ENCODE measurements at regions not wholly inside any gene's neighbourhood (a gene's known extent, or its start where the extent isn't known, plus 50 kb on each side); places are given as distances from the start of the nearest gene placed in this dataset.

- H3K27me3 ChIP-seq (ENCODE audit: control insufficient read depth in 2 of 2, insufficient read depth in 2 of 2, low read length in 2 of 2): no peaks in the 10 kb centered on the region
- H3K27ac ChIP-seq (ENCODE audit: low read depth in 1 of 2, low read length in 2 of 2): no peak overlapping the region
- Mint-ChIP-seq H3K27me3 (ENCODE audit: low read depth in 3 of 3) (no peaks in the 10 kb centered on the region), H3K9me3 (peaks cover 13 to 26% (median 19%) of the 10 kb centered on the region in 7 donors), H3K27ac (no peak overlapping the region), H3K36me3 (no peaks in the 10 kb centered on the region), H3K4me3 (no peak overlapping the region), H3K4me1 (no peaks in the 10 kb centered on the region)
- H3K79me2 ChIP-seq (ENCODE audit: insufficient read depth, low read length): no peaks in the 10 kb centered on the region
- intact Hi-C loops (cut with micrococcal nuclease): no loop called here
- 89% methylated on average over 7 of the region's 10 CpGs for WGBS (ENCODE audit: insufficient coverage)
- no peak for DNase-seq
- no peaks in the 10 kb centered on the region for H3K36me3 ChIP-seq (replicated peaks in 1 of 2; ENCODE audit: control insufficient read depth in 1 of 2, insufficient read depth in 2 of 2, low read length in 2 of 2)
- no peak for TF ChIP-seq CTCF (IDR thresholded peaks at IDR 0.05)
- H3K4me1 ChIP-seq (ENCODE audit: control insufficient read depth in 1 of 2, insufficient read depth in 2 of 2, low read length in 2 of 2): no peaks in the 10 kb centered on the region
- H4K20me1 ChIP-seq (ENCODE audit: insufficient read depth, low read length): no peaks in the 10 kb centered on the region
- no peak overlapping the region for H3K4me3 ChIP-seq (replicated peaks in 1 of 3; ENCODE audit: low read depth in 2 of 3, low read length in 3 of 3)
- no peak overlapping the region for H2AFZ ChIP-seq (ENCODE audit: insufficient read depth, low read depth, low read length, poor library complexity, severe bottlenecking)
- H3K9me3 ChIP-seq (replicated peaks in 1 of 2; ENCODE audit: control insufficient read depth in 1 of 2, insufficient read depth in 1 of 2, low read length in 2 of 2): peaks cover 20 to 27% of the 10 kb centered on the region in 2 donors
- H3K9ac ChIP-seq (ENCODE audit: insufficient read depth, low read length, poor library complexity, severe bottlenecking): no peak overlapping the region
- H3K4me2 ChIP-seq (replicated peaks; ENCODE audit: extremely low read depth, low read length, poor library complexity, severe bottlenecking): no peak overlapping the region
Measured at GRCh38 chr5:7016999-7017747, 303.9 kb downstream of the TENT4A start.

GRCh38 chr5:7018198-7018597 is 305.0 kb downstream of the TENT4A start:
- WGBS (ENCODE audit: insufficient coverage): no CpG with 5 or more reads among the region's 5 CpGs

More at GRCh38 chr5:7018198-7018597, 305.0 kb downstream of the TENT4A start:
- Mint-ChIP-seq H3K36me3 (no peaks in the 10 kb centered on the region), H3K4me3 (no peak overlapping the region), H3K27me3 (ENCODE audit: low read depth in 3 of 3) (no peaks in the 10 kb centered on the region), H3K27ac (no peak overlapping the region), H3K9me3 (peaks cover 19 to 37% (median 27%) of the 10 kb centered on the region in 7 donors), H3K4me1 (no peaks in the 10 kb centered on the region)
- no peak overlapping the region for H3K9ac ChIP-seq (ENCODE audit: insufficient read depth, low read length, poor library complexity, severe bottlenecking)
- no peaks in the 10 kb centered on the region for H3K4me1 ChIP-seq (ENCODE audit: control insufficient read depth in 1 of 2, insufficient read depth in 2 of 2, low read length in 2 of 2)
- peaks cover 30 to 37% of the 10 kb centered on the region in 2 donors for H3K9me3 ChIP-seq (replicated peaks in 1 of 2; ENCODE audit: control insufficient read depth in 1 of 2, insufficient read depth in 1 of 2, low read length in 2 of 2)
- no peak overlapping the region for H3K4me3 ChIP-seq (replicated peaks in 1 of 3; ENCODE audit: low read depth in 2 of 3, low read length in 3 of 3)
- no peaks in the 10 kb centered on the region for H4K20me1 ChIP-seq (ENCODE audit: insufficient read depth, low read length)
- H3K4me2 ChIP-seq (replicated peaks; ENCODE audit: extremely low read depth, low read length, poor library complexity, severe bottlenecking): no peak overlapping the region
- H2AFZ ChIP-seq (ENCODE audit: insufficient read depth, low read depth, low read length, poor library complexity, severe bottlenecking): no peak overlapping the region
- no peak for TF ChIP-seq CTCF (IDR thresholded peaks at IDR 0.05)
- H3K79me2 ChIP-seq (ENCODE audit: insufficient read depth, low read length): no peaks in the 10 kb centered on the region
- H3K36me3 ChIP-seq (replicated peaks in 1 of 2; ENCODE audit: control insufficient read depth in 1 of 2, insufficient read depth in 2 of 2, low read length in 2 of 2): no peaks in the 10 kb centered on the region
- DNase-seq: no peak
- H3K27ac ChIP-seq (ENCODE audit: low read depth in 1 of 2, low read length in 2 of 2): no peak overlapping the region
- no peaks in the 10 kb centered on the region for H3K27me3 ChIP-seq (ENCODE audit: control insufficient read depth in 2 of 2, insufficient read depth in 2 of 2, low read length in 2 of 2)
- intact Hi-C loops (cut with micrococcal nuclease): no loop called here
